ENCODE measurements at regions not wholly inside any gene's neighbourhood (a gene's known extent, or its start where the extent isn't known, plus 50 kb on each side); places are given as distances from the start of the nearest gene placed in this dataset.

DNA sequence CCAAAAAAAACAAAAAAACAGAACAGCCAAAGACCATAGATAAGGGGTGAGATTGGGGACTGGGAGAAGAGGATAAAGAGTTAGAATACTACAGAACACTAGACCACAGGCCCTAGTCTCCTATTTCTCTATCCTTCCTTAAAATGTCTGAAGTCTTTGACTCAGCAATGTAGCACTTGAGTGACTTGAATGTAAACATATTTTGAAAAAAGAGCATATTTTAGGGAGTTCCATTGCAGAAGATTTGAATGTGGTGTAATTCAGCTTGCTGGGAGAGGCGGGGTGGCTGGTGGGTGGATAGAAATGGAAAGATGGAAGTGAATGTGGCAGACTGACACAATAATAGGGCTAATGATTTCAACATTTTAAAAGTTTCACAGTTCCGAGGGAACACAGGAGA is 144.9 kb downstream of the CHIC2 start:
- TF ChIP-seq, protein P1, sequence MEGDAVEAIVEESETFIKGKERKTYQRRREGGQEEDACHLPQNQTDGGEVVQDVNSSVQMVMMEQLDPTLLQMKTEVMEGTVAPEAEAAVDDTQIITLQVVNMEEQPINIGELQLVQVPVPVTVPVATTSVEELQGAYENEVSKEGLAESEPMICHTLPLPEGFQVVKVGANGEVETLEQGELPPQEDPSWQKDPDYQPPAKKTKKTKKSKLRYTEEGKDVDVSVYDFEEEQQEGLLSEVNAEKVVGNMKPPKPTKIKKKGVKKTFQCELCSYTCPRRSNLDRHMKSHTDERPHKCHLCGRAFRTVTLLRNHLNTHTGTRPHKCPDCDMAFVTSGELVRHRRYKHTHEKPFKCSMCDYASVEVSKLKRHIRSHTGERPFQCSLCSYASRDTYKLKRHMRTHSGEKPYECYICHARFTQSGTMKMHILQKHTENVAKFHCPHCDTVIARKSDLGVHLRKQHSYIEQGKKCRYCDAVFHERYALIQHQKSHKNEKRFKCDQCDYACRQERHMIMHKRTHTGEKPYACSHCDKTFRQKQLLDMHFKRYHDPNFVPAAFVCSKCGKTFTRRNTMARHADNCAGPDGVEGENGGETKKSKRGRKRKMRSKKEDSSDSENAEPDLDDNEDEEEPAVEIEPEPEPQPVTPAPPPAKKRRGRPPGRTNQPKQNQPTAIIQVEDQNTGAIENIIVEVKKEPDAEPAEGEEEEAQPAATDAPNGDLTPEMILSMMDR (IDR thresholded peaks at IDR 0.05), result no peak
- no peak for TF ChIP-seq POLR2A (IDR thresholded peaks at IDR 0.05)
